HepG2 (cell line): ENCODE measurements at regions not wholly inside any gene's neighbourhood (a gene's known extent, or its start where the extent isn't known, plus 50 kb on each side); places are given as distances from the start of the nearest gene placed in this dataset.

Experiments used
- EZH2 ChIP-seq: conservative IDR thresholded peaks from 2 replicates; pipeline ENCODE4 v1.6.1; 2012; ENCODE audit warnings: mild to moderate bottlenecking, low read depth, low read length, moderate library complexity
- ZFP36L2 ChIP-seq: sonication (generic); formaldehyde crosslinking; IDR thresholded peaks from 2 replicates; pipeline ENCODE4 v1.4.0; 2020; ENCODE audit warnings: missing genetic modification reagents
- ZNF879 ChIP-seq: sonication (generic); formaldehyde crosslinking; IDR thresholded peaks from 2 replicates; pipeline ENCODE4 v1.8.1; 2023; ENCODE audit warnings: missing genetic modification reagents
- TF ChIP-seq, protein P1 (sequence below): sonication (generic); formaldehyde crosslinking; IDR thresholded peaks from 2 replicates; pipeline ENCODE4 v1.5.0; 2020; ENCODE audit warnings: mild to moderate bottlenecking, missing genetic modification reagents, moderate library complexity

GRCh38 chr6:67328269-67328668 lies 1306.8 kb upstream of the ADGRB3 start:
- TF ChIP-seq, protein P1, sequence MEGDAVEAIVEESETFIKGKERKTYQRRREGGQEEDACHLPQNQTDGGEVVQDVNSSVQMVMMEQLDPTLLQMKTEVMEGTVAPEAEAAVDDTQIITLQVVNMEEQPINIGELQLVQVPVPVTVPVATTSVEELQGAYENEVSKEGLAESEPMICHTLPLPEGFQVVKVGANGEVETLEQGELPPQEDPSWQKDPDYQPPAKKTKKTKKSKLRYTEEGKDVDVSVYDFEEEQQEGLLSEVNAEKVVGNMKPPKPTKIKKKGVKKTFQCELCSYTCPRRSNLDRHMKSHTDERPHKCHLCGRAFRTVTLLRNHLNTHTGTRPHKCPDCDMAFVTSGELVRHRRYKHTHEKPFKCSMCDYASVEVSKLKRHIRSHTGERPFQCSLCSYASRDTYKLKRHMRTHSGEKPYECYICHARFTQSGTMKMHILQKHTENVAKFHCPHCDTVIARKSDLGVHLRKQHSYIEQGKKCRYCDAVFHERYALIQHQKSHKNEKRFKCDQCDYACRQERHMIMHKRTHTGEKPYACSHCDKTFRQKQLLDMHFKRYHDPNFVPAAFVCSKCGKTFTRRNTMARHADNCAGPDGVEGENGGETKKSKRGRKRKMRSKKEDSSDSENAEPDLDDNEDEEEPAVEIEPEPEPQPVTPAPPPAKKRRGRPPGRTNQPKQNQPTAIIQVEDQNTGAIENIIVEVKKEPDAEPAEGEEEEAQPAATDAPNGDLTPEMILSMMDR (CRISPR knock-in tag): no peak
- no peak for TF ChIP-seq ZFP36L2 (CRISPR knock-in tag)
- no peak for TF ChIP-seq EZH2
- TF ChIP-seq ZNF879 (CRISPR knock-in tag): no peak
